HG03521 (cell line): ENCODE measurements at regions not wholly inside any gene's neighbourhood (a gene's known extent, or its start where the extent isn't known, plus 50 kb on each side); places are given as distances from the start of the nearest gene placed in this dataset.
A peak's percentile ranks its signal among the peaks of the same experiment; 100 is the strongest.
"Not testable (repeated sequence)": the region's sequence is repeated elsewhere in the genome, so short reads cannot be mapped to it uniquely, and the experiment has no call there.

Experiments used
- ATAC-seq: cut with Tn5 transposase; IDR thresholded peaks from one replicate; pipeline ENCODE4 v1.9.1; 2021; ENCODE audit warnings: mild to moderate bottlenecking, moderate library complexity; ENCODE audit not compliant: unreplicated experiment

DNA sequence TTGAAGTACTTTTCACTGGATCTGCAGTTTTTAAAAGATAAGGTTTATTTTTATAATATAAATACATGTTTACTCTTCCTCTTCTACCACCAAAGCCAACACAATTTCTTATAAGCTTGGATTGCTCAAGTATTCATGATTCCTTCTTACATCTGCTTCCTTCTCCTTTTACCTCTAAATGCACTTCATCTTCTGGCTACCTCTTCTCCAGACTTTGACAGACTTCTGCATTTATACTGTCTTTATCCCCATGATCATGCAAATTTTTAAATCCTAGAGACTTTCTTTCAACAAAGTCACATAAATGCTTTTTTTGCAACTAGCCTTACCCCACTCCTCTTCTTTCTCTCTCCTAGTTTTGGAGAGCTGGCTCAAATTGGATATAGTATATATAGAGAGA, 142.9 kb downstream of the TFAP2B start:
- no peak for ATAC-seq

DNA sequence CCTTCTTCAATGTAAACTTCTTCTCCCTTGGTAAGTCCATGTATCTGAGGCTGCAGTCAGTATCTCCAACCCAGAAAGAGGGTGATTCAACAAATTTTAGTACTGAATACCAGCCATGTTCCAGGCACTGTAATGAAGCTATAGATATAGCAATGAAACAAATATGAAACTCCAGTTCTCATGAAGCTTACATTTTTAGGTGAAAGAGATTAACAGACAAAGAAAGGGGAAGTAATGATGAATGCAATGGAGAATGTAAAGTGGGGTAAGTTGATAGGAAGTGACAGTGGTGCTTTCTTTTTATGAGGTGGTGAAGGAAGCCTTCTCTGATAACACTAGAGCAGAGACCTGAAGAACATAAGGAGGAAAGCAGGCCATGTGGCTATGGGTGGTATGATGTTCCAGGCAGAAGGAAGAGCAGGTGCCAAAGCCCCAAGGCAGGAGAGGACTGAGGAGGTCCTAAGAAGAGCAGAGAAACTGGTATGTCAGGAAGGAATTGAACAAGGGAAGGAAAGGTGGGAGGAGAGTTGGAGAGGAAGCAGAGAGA, 143.6 kb downstream of the TFAP2B start:
- no peak for ATAC-seq

DNA sequence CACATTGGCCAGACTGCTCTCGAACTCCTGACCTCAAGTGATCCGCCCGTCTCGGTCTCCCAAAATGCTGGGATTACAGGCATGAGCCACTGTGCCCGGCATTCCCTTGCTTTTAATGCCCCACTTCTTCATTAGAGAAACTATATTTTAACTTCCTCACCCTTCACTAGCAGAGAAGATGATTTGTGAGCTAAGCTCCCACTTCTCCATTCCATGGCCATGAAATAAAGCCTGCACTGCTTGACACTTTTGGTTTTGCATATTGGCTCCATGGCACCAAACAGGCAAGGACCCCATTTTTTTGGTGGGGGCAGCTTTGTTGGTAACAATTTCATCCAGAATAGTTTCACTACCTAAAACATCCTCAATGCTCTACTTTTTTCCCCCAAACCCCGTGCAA, 145.3 kb downstream of the TFAP2B start:
- ATAC-seq, result no peak

- no peak for ATAC-seq
Observed at GRCh38 chr6:50965495-50965894, 146.8 kb downstream of the TFAP2B start.

DNA sequence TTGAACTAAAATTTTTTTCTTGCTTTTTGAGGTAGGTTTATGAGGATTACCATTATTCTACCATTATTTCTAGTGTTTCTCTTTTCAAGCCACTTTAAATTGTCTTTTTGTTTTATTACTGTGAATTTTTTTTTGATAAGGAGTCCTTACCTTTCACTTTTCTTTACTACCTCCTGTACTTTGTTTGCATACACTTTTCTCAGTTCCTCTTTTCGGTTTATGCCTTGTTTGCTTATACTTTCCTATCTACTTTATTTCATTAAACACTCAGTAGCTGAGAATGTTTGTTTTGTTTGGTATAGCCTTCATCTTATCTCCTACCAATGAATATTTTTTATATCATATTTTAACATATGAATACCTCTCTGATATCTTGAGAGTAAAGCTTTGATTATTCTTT, 147.9 kb downstream of the TFAP2B start:
- peak; percentile 95 for ATAC-seq

GRCh38 chr6:50966986-50967385, 148.3 kb downstream of the TFAP2B start:
- no peak for ATAC-seq

DNA sequence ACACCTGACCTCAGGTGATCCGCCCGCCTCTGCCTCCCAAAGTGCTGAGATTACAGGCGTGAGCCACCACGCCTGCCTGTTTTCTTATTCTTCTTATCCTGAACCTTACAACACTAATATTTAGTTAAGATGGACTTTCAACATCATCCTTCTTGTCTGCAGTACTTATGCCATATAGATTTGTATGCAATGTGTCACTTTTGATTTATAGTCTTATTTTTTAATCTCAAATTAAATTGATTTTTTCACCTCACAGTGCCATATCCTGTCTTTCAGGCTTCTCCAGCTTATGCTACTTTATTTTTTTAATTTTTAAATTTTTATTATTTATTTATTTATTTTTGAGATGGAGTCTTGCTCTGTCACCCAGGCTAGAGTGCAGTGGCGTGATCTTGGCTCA, 149.6 kb downstream of the TFAP2B start:
- not testable (repeated sequence) for ATAC-seq

GRCh38 chr6:50970908-50971307, 152.2 kb downstream of the TFAP2B start:
- ATAC-seq, result no peak

DNA sequence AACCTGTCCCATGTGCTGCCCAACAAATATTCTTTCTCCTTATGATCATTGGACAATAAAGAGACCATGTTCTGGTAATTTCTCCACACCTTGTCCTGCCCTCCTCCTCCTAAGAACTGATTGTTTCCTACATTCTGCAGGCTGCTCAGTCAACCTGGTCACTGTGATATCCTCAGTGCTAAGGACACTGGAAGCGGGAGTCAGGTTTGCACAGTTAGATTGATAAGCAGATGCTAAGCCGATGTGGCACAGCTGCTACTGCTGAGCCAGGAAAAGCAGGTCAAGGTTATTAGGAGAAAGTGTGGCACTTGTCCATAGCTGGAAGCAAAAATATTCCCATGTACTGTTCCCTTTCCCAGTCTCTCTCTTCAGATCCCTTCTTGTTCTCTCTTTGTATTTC, 154.8 kb downstream of the TFAP2B start:
- no peak for ATAC-seq

- ATAC-seq, result no peak
Observed at GRCh38 chr6:50974319-50974718, 155.6 kb downstream of the TFAP2B start.

GRCh38 chr6:50975216-50975615, 156.5 kb downstream of the TFAP2B start:
- no peak for ATAC-seq

DNA sequence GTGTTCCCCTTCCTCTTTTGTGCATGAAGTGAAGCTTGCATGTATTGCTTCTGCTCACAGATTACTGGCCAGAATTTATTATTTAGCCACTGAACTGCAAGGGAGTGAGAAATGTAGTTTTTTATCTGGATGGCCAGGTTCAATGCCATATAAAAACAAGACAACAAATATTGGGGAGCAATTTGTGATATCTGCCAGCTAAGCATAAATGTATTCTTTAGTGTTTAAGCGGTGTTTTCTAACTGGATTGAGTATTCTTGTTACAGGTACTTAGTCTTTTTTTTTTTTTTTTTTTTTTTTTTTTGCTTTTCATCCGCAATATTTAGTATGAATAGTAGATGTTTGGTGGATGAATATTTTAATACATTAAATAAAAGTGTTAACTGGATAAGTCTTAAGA, 158.2 kb downstream of the TFAP2B start:
- no peak for ATAC-seq

GRCh38 chr6:50977796-50978195, 159.1 kb downstream of the TFAP2B start:
- ATAC-seq, result no peak

DNA sequence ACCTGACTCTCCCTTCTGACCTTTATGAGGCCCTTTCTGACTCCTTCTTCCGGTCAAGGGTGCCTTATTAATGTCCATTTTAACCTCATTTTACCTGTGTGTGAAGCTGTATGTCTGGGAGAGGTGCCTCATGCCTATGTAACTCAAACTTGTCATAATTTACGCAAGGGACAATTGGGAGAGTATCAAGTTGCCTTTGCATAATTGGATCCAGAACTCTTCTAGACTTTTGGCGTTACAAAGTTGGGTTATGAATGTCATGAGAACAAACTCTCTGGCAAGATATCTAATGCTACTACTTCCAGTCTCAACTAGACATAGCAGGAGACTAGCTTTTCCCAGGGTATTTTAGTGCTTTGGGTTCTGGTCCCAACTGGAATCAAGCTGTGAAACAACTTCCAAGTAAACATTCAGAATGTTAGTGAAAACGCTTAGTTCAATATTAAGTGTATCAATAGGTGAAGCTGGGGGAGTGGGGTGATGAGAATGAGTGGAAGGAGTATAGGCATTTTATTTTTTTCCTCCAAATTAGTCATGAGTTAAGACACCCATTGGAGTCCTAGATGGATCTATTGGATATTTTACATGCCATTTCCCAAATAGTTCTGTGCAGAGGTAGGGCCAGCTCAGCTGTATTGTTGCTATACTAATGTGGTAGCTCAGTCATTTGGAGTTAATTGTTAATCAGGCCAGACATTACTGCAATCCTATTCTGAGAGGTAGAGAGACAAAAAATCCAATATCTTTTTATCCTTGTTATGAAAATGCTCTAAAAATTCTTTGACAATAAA, 159.9 kb downstream of the TFAP2B start:
- ATAC-seq, result no peak

GRCh38 chr6:50979171-50979525, 160.5 kb downstream of the TFAP2B start:
- no peak for ATAC-seq

DNA sequence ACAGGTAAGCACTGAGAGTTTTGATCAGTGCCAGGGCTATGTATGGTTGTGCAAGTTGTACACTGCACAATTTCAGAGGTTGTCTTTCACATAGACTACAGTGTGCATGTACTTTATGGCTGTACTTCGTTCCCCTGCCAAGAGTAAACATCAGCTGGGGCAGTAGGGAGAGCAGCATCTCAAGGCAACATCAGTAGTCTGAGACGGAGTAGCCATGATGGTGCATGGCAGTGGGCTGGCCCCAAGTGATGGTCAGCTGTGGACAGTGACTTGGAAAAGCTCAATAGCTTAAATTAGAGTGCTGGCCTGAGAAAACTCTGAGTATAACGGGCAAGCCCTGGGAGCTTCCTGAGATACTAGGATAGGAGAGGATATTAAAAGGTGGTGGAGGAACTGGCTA, 165.5 kb downstream of the TFAP2B start:
- no peak for ATAC-seq

DNA sequence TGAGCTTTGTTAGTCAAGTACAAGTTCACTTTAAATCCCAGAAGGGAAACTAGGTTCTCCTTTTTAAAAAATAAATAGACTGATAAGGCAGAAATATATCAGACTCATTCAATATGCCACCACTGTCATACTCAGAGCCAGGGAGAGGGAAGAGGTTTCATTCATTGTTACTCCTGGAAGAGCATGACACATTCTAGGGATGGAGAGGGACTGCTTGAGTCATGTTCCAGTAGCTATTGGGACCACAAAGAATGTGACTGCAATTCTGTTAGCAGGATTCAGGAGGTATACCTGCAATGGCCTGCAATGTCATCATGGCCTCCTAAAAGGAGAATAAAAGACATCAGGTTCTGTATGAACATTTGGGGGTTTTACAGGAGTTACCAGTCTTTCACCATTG, 167.6 kb downstream of the TFAP2B start:
- no peak for ATAC-seq

DNA sequence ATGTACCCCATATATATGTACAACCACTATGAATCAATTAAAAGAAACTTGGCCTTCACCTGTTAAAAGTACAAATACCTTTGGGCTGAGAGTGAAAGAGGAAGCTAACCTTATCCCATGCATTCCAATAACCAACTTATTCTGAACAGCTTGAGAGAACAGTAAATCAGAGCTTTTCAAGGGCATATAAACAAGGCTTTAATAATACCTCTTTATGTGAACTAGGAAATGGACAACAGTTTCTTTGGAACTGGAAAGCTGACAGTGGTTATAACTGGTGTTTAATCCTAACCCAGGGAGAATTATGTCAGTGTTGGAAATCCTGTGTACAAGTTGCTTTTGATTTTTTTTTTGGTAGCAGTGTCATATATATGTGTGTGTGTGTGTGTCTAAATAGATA, 170.5 kb downstream of the TFAP2B start:
- no peak for ATAC-seq

DNA sequence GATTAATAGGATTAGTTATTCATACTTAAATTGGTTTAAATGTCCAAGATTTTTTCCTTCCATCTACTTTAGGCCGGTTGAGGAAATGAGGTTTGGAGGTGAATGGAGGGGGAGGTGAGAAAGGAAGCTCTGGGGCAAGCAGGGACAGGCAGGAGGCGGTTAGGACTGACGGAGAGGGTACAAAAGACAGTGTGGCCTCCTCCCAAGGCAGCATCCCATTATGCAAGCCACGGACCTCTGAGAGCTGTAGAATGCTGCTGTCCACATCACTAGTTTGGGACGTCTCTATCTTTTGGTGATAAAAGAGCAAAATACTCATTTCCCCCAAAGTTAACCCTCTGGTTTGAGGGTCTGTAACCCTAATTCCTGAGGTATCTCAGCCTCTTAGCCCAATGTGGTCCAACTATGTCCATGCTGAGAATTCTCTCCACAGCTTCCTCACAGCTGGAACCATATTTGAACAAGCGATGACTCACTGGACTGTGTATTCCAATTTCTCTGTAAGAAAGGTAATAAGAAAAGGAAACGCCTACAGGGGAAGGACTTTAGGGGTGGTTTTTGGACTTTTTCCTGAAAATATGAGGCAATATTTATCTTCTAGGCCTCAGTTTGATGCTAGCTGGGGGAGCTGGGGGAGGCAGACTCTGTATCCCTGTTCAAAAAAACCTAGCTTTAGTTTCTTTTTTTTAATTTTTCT, 172.2 kb downstream of the TFAP2B start:
- ATAC-seq, result no peak

DNA sequence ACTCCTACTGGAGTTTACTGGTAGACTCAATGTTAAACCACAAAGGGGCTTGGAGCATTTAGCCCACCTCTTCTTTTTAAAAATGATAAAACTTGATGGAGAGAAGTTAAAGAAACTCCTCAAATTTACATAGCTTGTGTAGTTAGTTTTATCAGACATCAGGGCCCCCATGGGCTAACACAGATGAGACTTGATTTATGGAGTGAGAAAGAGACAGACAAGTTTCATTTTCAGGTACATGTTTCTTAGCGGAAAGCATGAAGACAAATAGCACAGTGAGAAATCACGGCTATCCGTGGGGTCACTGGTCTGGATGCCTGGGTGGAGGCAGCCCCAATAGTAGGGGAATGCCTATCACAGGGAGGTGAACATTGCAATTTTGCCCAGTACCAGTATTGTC, 173.6 kb downstream of the TFAP2B start:
- no peak for ATAC-seq

GRCh38 chr6:50992704-50993625, 174.3 kb downstream of the TFAP2B start:
- ATAC-seq, result no peak
